Hematopoietic multipotent progenitor cell (in vitro differentiated cells): ENCODE measurements at regions not wholly inside any gene's neighbourhood (a gene's known extent, or its start where the extent isn't known, plus 50 kb on each side); places are given as distances from the start of the nearest gene placed in this dataset.

ENCODE experiments used
- DNase-seq, 3 donors: peaks; one replicate each; pipeline ENCODE4 v3.0.0-alpha.2; 2011 to 2015; ENCODE audit warnings: low read depth in 2 of 3, low spot score in 2 of 3

- DNase-seq, result no peak
Observed at GRCh38 chr7:52091101-52091500, 774.5 kb upstream of the COBL start.

DNA sequence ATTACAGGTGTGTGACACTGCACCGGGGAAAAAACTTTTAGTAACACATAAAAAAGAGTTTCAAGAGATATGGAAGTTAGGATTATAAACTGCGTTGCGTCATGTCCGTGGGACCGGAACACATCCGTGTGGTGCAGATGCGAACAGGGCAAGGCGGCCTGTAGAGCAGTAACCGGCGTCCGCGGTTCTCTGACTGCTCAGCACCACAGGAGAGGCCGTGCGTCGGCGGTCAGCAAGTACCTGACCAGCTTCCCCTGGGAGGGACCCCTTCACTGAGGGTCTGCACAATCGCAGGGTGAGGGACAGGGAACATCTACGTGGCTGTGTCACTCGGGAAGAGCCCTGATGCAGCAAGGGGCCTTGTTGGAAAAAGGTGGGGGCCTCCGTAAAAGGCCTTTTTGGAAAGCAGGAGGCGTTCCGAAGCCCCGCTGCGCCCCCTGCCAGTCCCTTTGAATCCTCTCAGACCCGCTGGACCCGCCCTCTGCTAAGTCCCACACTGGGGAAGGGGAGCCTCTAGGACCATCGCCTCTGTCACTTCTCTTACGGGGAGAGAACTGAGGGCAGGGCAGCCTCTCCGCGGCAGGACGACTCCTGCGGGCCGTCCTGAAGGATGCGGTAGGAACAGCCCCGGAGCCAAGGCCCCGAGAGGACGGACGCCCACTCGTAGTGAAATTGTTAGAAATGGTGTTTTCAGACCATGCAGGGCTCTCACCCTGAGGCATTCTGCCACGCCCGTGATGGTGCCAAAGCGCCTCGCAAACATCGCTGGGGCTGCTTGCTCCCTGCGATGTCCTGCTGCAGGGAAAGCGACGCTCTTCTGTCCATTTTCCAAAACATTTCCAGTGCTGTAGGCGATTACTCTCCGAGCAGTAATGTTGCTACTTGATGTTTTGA lies 771.6 kb upstream of the COBL start:
- no peak for DNase-seq

GRCh38 chr7:52085610-52086009 lies 769.0 kb upstream of the COBL start:
- DNase-seq, result no peak

DNA sequence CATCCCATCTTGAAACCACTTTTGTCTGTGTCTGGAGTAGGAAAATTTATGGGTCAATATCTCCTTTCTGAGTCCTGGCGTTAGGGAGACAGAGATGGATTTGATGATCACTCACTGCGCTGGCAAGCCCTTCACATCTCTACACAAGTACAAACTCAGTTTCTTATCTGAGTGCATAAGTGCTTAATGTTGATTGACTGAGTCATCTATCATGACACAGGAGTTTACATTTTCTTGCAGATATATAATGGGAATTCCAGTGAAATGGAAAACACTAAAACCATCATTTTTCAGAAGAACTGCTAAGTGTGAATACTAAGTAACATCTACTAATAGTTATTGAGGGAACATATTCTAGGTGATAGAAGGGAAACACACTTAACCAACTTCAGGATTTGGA lies 763.9 kb upstream of the COBL start:
- no peak for DNase-seq

- DNase-seq, result no peak
Observed at GRCh38 chr7:52079726-52080125, 763.1 kb upstream of the COBL start.

GRCh38 chr7:52077571-52077970 lies 761.0 kb upstream of the COBL start:
- DNase-seq, result no peak

- DNase-seq, result no peak
Observed at GRCh38 chr7:52074912-52075311, 758.3 kb upstream of the COBL start.

DNA sequence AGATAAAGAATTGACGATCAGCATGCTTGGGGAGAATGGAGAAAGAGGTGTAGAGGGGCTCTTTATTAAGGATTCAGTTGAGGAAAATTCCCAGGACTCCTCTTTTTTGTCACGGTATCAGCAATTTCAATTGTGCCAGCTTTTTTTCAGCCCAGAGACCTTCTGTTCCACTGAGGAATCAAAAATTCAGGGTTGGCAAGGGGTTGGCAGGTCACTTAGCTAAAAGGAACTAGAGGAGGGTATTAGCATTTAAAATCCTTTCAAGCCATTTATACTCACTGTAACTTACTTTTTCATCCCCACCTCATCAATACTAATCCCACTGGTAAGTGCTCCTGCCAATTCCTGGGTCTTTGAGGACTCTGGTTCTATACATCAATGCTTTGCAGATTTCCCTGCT lies 757.5 kb upstream of the COBL start:
- DNase-seq, result no peak

DNA sequence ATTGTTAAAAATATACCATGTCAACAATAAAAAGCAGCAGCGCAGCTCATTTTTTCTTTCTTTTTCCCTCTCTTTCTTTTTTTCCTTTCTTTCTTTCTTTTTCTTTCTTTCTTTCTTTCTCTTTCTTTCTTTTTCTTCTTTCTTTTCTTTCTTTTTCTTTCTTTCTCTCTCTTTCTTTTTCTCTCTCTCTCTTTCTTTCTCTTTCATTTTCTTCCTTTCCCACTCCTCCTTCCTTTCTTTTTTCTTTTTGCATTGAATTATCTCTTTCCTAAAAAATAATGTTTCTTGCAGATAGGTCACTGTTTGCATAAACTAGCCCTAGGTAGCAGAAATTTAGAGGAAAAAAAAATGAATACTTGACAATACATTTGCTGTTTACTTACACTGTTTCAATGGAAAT lies 755.1 kb upstream of the COBL start:
- no peak for DNase-seq

DNA sequence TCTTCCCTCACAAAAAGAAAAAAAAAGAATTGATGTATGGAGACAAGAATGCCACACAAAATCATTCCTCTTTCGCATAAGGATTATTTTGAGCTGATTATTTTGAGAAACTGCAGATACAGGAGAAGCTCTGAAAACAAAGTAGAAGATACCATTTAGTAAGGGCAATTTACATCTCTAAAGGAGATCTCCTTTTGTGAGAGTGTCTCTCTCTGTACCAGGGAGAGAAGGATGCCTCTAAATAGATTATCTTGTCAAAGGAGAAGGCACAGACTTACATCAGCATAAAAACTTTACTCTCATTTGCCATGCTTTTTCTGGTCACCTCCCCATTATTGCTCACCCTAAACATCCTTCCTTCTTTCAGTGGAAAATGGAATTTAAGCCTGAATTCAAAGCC lies 747.9 kb upstream of the COBL start:
- DNase-seq, result no peak

- DNase-seq, result no peak
Observed at GRCh38 chr7:52061666-52062065, 745.1 kb upstream of the COBL start.

DNA sequence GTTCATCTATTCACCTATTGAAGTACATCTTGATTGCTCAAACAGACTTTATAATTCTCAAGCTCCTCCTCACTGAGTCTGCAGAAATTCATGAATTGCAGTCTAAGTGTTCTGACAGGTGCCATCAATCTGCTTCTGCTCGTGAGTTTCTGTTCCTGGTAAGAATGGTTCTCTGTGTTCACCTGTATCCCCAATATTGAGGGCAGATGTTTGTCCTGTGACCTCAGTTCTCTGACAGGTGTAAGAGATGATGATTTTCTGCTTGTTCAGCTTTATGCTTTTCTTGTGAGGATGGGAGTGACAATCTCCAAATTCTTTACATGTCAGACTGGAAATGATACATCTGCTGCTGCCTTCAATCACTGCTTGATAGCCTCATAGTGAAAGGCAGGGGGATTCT lies 736.9 kb upstream of the COBL start:
- no peak for DNase-seq

- DNase-seq, result no peak
Observed at GRCh38 chr7:52030722-52031121, 714.1 kb upstream of the COBL start.

GRCh38 chr7:52026140-52026539 lies 709.5 kb upstream of the COBL start:
- no peak for DNase-seq

DNA sequence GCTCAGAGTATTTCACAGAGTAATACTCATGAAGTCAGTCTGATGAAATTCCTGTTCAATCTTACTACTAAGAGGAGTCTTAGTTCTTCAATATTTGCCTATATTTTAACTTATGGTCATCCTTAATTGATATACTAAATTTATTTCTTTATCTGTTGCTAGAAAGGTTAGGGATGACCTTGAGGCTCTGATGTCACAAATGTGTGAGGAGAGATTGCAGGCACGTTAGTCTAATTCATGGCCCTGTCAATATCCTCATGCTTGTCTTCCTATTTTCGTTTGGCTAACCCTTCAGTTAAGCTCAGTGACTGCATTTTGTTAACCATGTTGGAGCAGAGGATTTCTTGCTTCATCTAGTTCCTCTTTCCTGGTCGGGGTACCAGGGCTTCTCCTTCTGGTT lies 704.7 kb upstream of the COBL start:
- no peak for DNase-seq

DNA sequence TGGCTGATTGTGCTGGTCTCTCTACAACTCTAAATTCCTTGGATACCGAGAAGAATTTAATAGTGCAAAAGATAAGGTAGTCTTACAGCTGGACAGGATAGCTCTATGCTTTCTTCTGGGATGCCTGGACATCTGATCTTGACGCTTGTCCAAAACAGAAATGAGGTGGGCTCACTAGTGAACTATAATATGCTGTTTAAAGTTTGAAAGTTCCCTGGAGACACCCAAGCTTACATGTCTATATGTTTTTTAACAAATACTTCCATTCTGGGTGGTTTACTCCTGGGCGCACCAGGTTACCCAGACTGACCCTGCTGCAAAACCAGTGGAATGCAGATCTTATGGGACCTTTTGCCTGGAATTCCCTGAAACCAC lies 702.1 kb upstream of the COBL start:
- no peak for DNase-seq

GRCh38 chr7:52017802-52018679 lies 701.4 kb upstream of the COBL start:
- peak in 2 of 3 donors; percentile 18 to 55 for DNase-seq

GRCh38 chr7:52009181-52009580 lies 692.6 kb upstream of the COBL start:
- DNase-seq, result no peak

- DNase-seq, result no peak
Observed at GRCh38 chr7:52006674-52007073, 690.1 kb upstream of the COBL start.

DNA sequence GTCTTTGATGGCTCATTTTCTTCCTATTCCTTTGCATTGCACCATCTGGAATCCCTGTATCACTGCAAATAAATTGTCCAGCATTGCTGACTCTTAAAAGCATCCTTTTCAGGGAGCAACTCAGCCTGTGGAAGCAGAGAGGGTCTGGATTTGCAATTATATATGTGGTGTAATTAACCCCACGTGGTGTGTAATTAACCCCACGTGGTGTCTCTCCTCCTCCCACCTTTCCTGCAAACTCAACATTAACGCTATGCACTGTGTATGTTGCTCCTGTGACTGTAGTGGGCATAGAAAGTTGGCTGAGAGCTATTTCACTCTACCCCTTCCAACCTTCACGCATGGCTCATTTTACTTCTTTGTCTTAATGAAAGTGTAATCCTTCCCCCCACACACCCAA lies 689.0 kb upstream of the COBL start:
- no peak for DNase-seq

- no peak for DNase-seq
Observed at GRCh38 chr7:51995596-51996179, 679.1 kb upstream of the COBL start.

DNA sequence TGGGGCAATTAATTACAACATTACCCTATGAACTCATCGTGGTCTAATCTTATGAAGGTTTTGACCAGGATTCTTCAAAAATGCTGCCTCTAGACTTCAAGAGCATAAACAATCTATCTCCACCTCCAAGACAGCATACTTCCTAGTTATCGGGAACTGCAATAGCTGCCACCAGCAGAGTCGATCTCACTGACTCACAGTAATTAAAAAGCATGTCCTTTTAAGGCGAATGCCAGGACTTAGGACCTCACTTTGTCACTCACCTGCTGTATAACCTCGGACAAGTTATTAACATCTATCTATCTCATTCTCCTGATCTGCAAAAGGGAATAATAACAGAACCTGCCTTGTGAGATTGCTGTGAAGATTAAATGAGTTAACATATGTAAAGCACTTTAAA lies 666.0 kb upstream of the COBL start:
- no peak for DNase-seq
